ENCODE measurements at regions not wholly inside any gene's neighbourhood (a gene's known extent, or its start where the extent isn't known, plus 50 kb on each side); places are given as distances from the start of the nearest gene placed in this dataset.

DNA sequence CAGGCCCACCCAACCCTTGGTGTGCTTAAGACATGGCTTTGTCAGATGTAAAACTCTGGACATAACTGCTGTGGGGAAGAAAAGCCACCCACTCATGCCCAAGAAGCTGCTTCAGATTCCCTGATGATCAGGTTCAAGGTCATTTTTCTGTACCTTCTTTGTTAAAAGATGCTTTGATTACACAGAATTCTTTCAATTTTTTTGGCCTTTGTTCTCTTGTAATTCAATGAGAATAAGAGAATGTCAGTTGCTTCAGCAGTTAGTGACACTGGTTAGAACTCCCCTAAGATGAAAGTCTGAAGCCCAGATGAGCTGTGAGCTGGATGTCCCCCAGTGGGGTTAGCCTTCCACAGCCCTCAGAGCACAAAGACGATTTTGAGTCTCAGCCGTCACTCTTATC lies 152.7 kb downstream of the CHRM3 start:
- no peak for DNase-seq

DNA sequence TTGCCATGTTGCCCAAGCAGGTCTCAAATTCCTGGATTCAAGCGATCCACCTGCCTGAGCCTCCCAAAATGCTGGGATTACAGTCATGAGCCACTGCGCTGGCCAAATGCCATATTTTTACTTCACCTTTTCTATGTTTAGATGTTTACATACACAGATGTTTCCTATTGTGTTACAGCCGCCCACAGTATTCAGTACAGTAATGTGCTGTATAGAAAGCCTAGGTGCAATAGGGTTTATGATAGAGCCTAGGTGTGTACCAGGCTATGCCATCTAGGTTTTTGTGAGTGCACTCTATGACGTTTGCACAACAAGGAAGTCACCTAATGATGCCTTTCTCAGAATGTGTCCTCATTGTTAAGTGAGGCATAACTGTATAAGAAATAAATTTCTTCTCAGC lies 153.4 kb downstream of the CHRM3 start:
- no peak for DNase-seq

DNA sequence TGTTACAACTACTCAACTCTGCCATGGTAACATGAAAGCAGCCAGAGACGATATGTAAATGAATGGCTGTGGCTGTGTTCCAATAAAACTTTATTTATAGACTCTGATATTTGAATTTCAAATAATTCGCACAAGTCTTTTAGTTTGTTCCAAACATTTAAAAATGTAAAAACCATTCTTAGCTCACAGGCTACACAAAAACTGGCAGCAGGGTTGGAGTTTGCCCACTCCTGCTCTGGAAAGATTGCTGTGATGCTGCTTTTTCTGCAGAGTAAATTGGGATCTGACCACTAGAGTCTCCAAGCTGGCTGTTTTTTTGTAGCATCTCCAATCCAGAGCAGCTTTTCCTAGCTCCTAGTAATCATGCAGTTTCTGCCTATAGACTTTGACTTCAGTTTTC lies 157.5 kb downstream of the CHRM3 start:
- no peak for DNase-seq

DNA sequence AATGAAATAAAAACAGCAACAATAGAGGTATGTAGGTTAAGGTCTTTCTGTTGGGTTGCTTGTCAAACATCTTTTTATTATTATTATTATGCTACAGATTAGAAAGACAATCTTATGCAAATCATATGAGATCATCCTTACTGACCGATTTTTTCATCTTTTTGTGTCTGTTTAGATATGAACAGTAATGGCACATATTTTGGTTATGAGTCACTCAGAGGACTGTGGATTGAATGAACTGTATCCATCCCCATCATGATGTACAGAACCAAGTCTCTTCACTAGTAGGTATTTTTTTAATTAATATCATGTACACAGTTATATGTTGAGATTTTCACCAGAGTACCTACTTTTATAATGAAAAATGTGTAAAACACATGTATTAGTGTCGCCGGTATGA lies 159.1 kb downstream of the CHRM3 start:
- DNase-seq, result no peak

DNA sequence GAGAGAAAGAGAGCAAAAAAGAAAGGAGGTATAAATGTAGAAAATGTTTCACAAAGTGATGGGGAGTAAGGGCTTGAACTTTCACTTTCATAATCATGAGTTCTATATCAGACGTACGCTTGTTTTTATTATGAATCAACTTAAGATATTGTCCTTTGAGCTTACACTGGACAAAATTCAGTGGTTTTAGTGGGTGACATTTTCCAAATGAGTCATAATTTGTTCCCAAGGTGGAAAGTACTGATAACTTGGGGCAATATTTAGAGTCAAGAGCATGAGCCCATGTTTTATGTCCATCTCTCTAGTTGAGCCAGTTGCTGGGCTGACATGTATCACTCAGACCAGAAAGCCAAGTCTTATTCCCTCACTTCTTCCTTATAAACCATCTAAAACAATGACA lies 161.6 kb downstream of the CHRM3 start:
- DNase-seq, result no peak

DNA sequence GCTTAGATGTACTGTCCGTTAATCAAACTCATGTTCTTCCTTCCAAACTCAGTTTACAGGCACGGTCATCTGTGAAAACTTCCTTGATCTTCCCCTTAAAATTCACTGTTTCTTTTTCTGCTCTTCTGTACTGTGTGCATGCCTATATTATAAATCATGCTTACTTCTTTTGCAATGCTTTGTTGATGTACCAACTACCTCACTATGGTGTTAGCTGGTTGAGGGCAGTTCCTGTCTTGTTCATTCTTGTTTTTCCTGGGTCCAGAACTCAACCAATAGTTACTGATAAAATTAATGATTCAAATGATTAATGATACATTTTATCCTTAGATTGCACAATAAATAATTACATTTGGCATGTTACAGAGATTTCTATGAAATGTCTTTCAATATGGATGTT lies 163.8 kb downstream of the CHRM3 start:
- no peak for DNase-seq

DNA sequence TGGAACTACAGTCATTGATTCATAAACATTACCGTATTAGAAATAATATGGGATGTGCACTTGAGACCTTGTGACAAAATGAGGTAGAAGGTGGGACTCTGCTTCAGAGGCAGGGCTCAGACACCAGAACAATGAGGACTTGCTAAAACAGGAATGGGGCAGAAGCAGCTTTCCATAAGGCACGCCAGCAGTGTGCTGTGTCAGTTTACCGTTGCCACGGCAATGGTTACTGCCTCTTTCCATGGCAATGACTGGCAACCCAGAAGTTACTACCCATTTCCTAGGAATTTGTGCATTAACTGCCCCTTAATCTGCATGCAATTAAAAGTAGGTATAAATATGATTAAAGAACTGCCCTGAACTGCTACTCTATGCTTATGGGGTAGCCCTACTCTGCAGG lies 169.0 kb downstream of the CHRM3 start:
- no peak for DNase-seq

DNA sequence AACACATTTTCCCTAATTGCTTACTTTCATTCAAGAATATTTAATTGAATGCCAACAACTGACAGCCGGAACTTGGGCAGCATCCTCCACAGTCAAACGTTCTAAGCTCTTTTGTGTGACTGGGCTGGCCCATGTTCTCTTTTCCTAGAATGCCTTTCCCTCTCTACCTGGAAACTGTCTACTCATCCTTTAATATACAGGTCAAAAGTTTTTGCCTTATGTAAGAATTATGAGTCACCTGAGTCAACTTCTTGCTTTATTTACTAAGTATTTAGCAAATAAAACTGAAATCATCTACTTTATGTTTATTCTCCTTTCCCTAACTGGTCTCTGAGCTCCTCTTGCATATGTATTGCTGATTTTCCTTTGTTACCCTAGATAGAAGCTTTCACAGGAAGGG lies 172.2 kb downstream of the CHRM3 start:
- DNase-seq, result no peak

DNA sequence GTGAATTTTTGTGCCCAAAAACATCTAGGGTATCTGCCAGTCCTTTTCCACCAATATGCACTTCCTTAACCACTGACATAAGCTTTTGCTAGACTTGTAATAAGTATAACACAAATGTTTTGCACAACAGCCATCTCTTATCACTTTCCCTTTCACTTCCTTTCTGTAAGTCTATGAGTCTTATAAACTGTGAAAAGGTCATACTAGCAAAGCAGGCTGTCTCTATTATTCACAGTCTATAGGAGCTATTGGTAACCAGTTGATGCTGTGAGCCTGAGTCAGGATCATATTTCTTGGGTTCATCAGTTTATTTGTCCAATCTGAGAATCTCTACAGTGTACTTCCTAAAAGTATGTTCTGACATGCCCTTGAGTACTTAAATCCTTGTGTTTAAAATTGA lies 172.6 kb downstream of the CHRM3 start:
- no peak for DNase-seq

DNA sequence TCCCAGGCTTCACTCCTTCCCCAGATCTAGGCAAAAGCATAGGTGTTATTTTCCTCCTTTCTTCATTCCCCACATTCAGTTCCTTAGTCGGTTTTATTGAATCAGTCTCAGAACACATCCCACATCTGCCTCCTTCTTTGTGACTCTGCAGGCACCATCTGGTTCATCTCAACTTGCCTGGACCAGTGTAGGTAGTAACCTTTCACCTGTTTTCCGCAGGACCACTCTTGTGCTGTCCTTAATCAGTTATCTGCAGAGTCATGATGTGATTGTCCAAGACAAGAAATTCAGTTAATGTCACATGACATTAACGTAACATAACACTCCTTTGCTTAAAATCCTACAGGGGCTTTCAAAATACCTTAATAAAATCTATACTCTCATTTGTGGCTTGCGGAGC lies 174.6 kb downstream of the CHRM3 start:
- no peak for DNase-seq

DNA sequence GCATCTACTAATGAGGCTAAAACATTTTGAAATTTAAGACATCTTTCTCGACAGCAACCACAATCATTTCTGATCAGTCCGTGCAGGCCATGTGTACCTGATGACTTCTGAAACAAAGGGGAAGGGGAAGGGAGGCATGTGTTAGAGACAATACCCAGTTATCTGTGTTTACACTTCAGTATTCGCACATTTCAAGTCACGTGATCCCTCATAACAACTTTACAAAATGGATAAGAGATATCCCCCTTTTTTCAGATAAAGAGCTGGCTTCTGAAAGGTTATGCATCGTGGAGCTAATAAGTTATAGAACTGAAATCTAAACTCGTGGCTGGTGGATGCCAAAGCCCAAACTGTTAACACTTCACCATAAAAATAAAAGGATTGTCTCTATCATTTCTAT lies 175.7 kb downstream of the CHRM3 start:
- DNase-seq, result no peak

DNA sequence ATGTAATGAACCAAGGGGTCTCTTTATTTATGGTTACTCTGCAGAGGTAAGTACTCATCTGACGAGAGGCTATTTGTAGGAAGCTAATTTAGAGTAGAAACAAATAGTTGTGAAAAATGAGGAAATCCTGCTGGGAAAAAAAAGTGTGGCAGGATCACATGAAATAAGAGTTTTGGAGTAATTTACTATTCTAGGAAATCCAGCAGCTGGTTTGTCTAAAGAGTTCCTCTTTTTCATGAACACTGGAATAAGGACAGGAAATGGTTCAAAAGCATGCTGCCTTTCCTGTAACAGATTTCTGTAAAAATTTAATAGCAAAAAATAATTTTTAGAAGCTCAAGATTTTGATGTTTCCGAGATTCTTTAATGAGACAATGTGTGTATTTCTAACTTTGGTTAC lies 177.3 kb downstream of the CHRM3 start:
- no peak for DNase-seq

DNA sequence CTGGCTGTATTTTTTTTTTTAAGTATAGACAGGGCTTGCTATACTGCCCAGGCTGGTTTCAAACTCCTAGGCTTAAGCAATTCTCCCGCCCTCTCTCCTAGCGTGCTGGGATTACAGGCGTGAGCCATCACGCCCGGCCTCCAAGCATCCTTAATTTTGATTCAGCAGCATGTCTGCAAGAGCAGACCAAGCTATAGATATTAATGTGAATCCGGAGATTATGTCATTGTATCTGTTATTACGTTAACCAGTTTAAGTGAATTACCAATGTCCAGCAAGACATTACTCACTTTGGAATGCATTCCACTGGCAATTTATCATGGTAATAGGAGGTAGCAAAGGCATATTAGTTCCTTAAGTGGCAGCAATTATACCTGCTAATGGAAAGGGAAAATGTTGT lies 179.7 kb downstream of the CHRM3 start:
- no peak for DNase-seq

DNA sequence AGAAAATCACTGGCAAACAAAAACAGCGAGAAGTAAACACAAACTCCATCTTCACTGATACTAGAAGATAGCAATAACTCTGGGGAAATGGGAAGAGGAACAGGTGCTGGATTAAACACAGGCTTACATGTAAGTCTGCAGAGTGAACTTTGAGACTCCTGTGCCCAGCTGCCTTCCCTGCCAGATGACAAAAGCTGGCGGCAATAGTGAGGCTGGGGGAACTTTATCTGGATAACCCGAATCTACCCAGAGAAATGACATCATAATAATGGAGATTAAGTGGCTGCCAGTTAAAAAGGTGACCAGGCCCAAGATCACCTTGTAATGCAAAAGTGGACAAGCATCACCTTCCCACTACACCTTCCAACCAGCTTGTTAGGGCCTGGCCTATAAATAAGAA lies 184.5 kb downstream of the CHRM3 start:
- DNase-seq, result no peak

DNA sequence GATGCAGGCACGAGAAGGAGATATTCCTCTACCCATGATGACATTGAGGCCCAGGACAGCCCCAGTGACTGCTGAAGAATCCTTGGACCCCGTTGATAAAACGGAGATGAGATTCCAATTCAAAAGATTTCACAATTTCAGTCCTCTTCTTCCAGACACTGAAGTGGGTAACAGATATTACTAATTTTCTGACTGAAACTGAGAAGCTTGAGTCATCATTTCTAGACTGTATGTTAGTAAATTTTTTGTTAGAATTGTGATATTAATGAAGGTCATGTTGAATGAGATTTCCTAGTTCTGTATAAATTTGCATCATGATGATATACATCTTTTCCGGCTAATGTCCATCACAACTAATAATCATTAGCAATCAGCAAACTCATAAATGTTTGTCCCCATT lies 185.8 kb downstream of the CHRM3 start:
- no peak for DNase-seq

DNA sequence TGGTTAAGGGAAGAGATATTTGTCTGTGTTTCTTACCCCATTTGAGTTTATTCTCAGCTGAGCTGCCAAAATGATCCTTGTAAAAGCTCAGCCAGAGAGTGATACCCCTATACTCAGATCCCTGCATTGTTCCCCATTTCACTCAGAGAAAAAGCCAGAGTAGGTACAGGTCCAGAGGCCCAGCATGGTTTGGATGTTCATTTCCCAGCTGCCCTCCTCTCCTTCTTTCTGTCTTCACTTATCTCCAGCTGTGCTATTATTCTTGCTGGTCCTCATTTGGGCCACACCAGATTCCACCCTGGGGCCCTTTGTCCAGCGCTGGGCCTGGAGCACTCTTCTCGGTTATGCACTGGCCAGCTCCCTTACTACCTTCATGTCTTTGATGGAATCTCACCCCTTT lies 187.7 kb downstream of the CHRM3 start:
- no peak for DNase-seq

DNA sequence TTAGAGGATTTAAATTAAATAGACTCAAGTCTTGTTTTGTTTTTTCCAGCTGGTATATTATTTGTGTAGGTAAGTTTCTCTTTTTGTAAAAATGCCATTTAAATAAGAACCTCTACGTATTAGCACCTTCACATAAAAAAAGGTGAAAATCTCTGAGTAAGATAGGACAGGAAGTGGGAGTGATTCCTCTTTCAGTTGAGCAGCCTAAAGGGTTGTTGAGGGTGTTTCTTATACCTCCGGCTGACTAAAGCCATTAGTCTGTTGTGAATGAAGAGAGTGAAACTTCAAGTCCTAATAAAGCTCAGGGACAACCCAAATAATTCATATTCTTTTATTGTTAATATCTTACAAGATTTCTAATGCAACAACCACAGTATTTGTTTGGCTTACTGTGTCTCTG lies 188.7 kb downstream of the CHRM3 start:
- DNase-seq, result no peak

DNA sequence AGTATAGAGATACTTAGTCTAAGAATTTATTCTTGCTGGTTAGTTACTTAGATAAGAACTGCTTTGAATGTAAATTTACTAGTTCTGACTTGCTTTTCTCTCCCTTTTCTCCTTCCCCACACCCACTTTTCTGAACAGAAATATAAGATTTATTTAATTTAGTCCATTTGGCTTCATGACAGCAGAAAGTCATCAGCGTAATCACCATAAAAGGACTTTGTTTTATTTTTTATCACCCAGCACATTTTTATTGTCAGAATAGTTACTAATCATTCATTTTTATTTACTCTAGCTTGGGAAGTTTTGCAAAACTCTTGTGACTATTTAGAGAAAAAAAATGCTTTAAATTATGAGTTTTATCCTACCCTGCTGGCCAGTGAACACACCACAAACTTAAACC lies 197.2 kb downstream of the CHRM3 start:
- no peak for DNase-seq

DNA sequence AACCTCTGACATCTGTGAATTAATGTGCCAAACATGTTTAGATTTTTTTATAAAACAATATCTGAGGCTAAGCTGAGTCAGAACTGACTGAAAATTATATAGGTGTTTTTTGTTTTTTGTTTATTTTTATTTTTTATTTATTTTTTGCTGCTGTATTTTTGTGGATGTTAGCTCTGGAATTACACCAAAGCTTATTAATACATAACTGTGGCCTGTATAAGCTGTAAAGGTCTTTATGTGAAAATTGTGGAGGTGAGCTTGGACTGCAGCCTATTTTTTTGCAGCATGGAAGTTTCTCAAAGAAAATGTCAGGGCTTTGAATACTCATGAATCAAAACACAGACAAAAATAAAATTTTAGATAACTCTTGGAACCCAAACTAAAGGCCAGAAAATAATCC lies 199.8 kb downstream of the CHRM3 start:
- DNase-seq, result no peak

DNA sequence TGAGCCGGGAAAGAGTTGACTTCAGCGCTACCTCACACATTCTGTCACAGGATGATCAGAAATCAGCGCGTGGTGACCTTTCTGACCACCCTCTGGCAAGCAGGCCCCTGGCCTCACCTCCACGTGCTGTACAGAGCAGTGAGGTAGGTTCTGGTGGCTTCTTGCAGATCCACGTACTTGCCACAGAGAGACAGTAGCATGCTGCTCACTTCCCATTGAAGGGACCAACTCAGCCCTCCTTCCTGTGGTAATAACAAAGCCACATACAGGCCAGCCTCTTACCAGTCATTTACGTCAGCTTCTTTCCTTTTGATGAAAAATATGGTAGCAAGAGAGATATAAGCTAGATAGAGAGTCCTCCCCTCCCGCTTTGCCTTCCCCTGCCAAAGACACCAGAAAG lies 200.7 kb downstream of the CHRM3 start:
- no peak for DNase-seq

DNA sequence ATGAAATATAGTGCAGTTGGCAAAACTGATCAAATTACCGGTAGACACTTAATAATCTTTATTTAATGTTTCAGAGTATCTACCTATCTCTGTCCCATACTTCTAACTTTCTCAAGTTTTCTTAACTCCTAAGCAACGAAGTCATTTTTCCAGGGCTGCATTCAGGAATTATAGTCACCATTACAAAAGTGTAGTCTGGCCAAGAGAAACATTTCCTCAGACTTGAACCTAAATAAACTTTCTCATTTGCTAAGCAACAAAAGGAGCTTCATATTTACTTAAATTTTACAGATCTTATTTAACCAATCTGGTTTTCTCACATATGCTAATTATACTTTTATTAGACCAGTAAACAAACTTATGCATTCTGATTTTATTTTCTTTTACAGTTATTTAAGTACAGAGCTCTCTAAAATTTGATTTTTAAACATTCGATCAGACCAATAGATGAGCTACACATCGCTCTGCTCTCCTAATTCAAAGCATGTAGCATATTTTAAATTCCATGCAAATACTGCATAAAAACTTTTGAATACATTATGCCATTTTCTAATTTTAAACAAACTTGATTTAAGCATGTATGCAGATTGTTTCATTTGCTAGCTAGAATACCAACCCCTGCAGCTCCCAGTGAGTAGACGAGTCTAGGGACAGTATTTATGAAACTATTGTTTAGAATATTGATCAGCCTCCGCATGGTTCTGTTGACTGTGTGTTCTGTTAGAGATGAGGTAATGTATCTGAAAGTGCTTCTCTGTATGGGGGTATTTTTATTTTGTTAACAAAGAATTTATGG lies 201.4 kb downstream of the CHRM3 start:
- DNase-seq, result no peak

DNA sequence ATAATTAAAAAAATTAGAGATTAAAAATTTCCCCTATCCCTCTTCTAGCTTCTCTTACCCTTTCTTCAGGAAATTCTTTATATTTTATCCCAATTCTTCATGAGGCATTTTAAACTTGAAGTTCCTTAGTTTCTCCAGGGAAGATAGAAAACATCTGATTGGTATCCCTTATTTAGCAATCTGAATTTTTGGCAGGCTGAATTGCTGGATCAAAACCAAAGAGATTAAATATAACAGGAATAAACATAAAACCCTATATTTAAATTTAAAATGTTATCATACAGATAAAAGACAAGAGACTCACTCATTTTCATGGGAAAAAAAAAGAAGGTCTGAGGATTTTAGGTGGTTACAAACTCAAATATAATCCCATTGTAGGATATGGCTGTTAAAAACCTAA lies 204.2 kb downstream of the CHRM3 start:
- no peak for DNase-seq

DNA sequence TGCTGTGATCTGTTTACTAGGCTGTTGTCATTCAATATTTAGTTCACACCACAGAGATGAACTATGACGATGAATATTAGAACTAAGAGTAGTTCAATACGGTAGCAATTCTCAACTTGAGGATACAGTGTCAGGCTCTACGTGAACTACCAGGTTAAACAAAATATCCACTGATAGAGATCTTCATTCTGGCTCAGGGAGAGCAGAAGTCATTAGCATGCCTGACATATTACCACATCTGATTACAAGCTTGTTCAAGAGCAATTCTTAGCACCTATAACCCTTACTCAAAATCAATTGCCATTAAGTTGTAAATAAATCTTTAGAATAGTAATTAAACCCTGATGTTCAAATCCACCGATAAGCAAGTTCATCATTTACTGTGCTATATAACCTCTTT lies 207.2 kb downstream of the CHRM3 start:
- no peak for DNase-seq

DNA sequence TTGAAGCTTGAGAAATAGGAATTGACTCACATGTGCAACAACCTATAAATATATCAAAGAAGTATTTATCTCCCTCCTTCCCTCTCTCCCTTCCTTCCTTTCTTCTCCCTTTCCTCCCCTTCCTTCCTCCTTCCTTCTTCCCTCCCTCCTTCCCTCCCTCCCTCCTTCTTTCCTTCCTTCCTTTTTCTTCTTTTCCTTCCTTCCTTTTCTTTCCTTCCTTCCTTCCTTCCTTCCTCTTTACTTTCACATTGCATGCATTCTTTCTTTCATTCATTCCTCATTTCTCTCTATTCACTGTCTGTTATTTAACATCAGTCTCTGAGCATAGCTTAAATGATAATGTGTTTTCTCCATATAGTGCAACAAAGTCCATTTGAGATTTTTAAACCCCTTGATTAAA lies 214.2 kb downstream of the CHRM3 start:
- DNase-seq, result no peak

DNA sequence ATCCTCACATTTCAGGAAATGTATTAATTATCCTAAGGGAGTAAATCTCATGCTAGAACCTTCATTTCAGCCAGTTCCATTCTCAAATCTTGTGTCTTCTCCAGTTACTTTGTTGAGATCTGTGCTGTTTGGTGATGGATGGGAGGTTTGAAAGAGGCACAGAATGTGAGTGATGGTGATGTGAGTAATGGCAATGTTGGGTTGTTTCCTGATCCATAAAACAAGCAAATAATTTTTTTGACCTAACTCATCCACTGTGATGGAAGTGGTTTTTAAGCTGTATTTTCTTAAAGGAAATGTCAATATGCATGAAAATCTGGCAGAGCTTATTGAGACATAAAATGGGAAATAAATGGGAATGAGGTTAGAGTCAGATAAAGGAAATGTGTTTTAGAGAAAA lies 214.7 kb downstream of the CHRM3 start:
- no peak for DNase-seq
